ENCODE measurements at regions not wholly inside any gene's neighbourhood (a gene's known extent, or its start where the extent isn't known, plus 50 kb on each side); places are given as distances from the start of the nearest gene placed in this dataset.
"Not testable (repeated sequence)": the region's sequence is repeated elsewhere in the genome, so short reads cannot be mapped to it uniquely, and the experiment has no call there.

DNA sequence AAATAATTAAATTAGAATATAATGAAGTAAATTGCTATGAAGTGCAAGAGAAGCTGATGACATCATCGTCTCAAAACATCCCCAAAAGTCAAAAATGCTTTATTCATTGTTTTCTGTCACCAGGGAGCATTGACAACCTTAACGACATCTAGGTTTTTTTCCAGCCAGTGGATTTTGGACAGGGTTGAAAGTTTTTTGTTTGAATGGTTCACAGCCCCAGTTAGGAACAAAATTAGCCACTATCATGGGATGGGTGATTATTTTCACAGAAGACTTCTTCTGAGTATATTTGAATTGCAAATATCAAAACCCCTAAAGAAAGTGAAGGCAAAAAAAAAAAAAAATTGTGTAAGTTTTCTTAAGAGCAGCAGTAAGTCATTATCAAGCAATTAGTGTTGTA is 826.1 kb downstream of the STPG2 start:
- intact Hi-C loops (cut with micrococcal nuclease) = no loop called here
- H3K4me3 Mint-ChIP-seq = no peak overlapping the region

DNA sequence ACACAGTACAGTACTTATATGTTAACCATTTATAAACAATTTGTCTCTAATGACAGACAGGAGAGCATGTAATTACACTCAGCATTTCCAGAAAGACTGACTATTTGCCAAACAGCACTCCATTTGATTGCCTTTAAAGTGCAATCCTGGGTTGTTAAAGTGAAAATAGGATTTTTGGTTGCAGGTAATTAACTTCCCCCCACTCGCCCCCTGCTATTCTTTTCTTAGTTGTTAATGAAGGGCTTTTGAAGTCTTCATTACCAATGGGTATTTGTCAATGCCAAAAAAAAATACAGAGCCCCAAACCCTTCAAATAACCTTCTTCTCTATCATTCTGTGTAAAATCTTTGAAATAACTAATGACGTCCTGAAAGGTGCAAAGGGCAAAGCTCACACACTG is 825.6 kb downstream of the STPG2 start:
- Mint-ChIP-seq H3K36me3 (ENCODE audit: low read depth) (no peaks in the 10 kb centered on the region), H3K27ac (no peak overlapping the region), H3K4me1 (ENCODE audit: low read depth) (no peaks in the 10 kb centered on the region), H3K4me3 (no peak overlapping the region), H3K27me3 (no peaks in the 10 kb centered on the region), H3K9me3 (peaks cover 2% of the 10 kb centered on the region)
- POLR2A ChIA-PET = no interaction called here
- intact Hi-C loops (cut with micrococcal nuclease) = no loop called here
- CTCF ChIA-PET = no interaction called here
- DNase-seq (no peak), ATAC-seq (no peak)
- TF ChIP-seq, protein P1, sequence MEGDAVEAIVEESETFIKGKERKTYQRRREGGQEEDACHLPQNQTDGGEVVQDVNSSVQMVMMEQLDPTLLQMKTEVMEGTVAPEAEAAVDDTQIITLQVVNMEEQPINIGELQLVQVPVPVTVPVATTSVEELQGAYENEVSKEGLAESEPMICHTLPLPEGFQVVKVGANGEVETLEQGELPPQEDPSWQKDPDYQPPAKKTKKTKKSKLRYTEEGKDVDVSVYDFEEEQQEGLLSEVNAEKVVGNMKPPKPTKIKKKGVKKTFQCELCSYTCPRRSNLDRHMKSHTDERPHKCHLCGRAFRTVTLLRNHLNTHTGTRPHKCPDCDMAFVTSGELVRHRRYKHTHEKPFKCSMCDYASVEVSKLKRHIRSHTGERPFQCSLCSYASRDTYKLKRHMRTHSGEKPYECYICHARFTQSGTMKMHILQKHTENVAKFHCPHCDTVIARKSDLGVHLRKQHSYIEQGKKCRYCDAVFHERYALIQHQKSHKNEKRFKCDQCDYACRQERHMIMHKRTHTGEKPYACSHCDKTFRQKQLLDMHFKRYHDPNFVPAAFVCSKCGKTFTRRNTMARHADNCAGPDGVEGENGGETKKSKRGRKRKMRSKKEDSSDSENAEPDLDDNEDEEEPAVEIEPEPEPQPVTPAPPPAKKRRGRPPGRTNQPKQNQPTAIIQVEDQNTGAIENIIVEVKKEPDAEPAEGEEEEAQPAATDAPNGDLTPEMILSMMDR (IDR thresholded peaks at IDR 0.05) = no peak

More for the DNA sequence above, 826.1 kb downstream of the STPG2 start:
- Mint-ChIP-seq H3K4me1 (ENCODE audit: low read depth) (no peaks in the 10 kb centered on the region), H3K27me3 (no peaks in the 10 kb centered on the region), H3K9me3 (peaks cover 1% of the 10 kb centered on the region), H3K27ac (no peak overlapping the region), H3K36me3 (ENCODE audit: low read depth) (no peaks in the 10 kb centered on the region)
- TF ChIP-seq, protein P1 (IDR thresholded peaks at IDR 0.05) = no peak
- CTCF ChIA-PET = no interaction called here
- ATAC-seq = no peak
- DNase-seq = no peak
- POLR2A ChIA-PET = no interaction called here

DNA sequence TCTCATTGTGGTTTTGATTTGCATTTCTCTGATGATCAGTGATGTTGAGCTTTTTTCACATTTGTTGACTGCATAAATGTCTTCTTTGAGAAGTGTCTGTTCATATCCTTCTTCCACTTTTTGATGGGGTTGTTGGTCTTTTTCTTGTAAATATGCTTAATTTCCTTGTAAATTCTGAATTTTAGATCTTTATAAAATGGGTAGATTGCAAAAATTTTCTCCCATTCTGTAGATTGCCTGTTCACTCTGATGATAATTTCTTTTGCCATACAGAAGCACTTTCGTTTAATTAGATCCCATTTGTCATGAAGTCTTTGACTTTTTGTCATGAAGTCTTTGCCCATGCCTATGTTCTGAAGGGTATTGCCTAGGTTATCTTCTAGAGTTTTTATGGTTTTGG is 817.5 kb downstream of the STPG2 start:
- peaks cover 17% of the 10 kb centered on the region for H3K9me3 Mint-ChIP-seq
- intact Hi-C loops (cut with micrococcal nuclease); CTCF ChIA-PET; H3K4me1 Mint-ChIP-seq (ENCODE audit: low read depth); H3K27me3 Mint-ChIP-seq; ATAC-seq; H3K36me3 Mint-ChIP-seq (ENCODE audit: low read depth); POLR2A ChIA-PET; DNase-seq; H3K4me3 Mint-ChIP-seq; H3K27ac Mint-ChIP-seq: not testable (repeated sequence)

DNA sequence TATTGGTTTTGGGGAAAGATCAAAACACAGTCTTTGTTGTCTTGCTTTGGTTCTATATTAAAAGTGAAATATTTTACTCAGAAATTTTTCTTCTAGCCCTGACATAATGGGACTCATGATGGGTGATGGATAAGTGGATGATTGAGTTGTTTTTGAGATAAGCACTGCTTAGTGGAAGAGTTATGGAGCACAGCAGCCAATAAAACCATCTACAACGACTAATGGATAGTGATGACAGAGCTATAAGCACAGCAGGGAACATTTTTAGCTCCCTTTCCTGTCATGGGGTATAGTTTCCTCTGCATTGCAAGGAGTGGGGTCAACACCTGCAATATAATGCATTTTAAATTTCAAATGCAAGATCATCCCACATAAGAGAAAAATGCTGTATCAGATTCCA is 812.4 kb downstream of the STPG2 start:
- no peak for DNase-seq
- H3K4me3 Mint-ChIP-seq = no peak overlapping the region
- ChIA-PET POLR2A (interaction anchor here (0.6 kb wide), 1 partner anchor 1396 kb away, joined by 4 read pairs; no protein-coding TSS in a partner anchor), CTCF (interaction anchor here (0.8 kb wide), 1 partner anchor 11 kb away, joined by 3 read pairs; no protein-coding TSS in a partner anchor)
- H3K27ac Mint-ChIP-seq = no peak overlapping the region
- H3K4me1 Mint-ChIP-seq (ENCODE audit: low read depth) = no peaks in the 10 kb centered on the region
- TF ChIP-seq, protein P1 (IDR thresholded peaks at IDR 0.05) = no peak
- no peaks in the 10 kb centered on the region for H3K36me3 Mint-ChIP-seq (ENCODE audit: low read depth)
- ATAC-seq = no peak
- intact Hi-C loops (cut with micrococcal nuclease) = no loop called here
- H3K27me3 Mint-ChIP-seq = no peaks in the 10 kb centered on the region
- peaks cover 10% of the 10 kb centered on the region for H3K9me3 Mint-ChIP-seq

DNA sequence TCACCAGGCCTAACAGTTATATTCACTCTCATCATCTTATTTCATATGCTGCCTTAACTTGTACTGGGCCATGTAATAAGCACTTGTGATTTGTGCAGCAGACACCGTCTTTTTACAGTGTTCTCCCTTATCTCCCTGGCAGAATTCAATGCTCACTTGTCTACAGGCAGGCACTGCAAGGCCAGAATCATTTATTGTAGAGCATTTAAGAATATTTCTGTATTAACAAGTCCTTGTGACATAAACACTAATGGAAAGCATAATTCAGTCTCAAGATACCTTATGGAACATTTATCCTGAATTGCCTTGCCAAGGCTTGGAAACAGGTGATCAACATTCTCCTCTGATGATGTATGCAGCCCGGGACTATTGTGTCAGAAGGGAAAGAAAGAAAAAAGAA is 808.9 kb downstream of the STPG2 start:
- Mint-ChIP-seq H3K9me3 (peaks cover 13% of the 10 kb centered on the region), H3K36me3 (ENCODE audit: low read depth) (no peaks in the 10 kb centered on the region), H3K4me1 (ENCODE audit: low read depth) (no peaks in the 10 kb centered on the region), H3K4me3 (no peak overlapping the region), H3K27ac (no peak overlapping the region), H3K27me3 (no peaks in the 10 kb centered on the region)
- intact Hi-C loops (cut with micrococcal nuclease) = no loop called here
- ATAC-seq (no peak), DNase-seq (no peak)
- ChIA-PET CTCF (no interaction called here), POLR2A (no interaction called here)
- TF ChIP-seq, protein P1 (IDR thresholded peaks at IDR 0.05) = no peak
